Lower lobe of right lung (tissue), 2 donors: ENCODE measurements at regions not wholly inside any gene's neighbourhood (a gene's known extent, or its start where the extent isn't known, plus 50 kb on each side); places are given as distances from the start of the nearest gene placed in this dataset.

Source experiments
- ATAC-seq, 2 donors: fragments of 200-7000 bp; cut with Tn5 transposase; one replicate each; pipeline ENCODE4 v1.9.1; 2020 to 2022; ENCODE audit warnings: mild to moderate bottlenecking in 2 of 2, moderate library complexity in 2 of 2
- DNase-seq: peaks from one replicate; pipeline ENCODE4 v3.0.0-alpha.2; 2020
- H3K27ac ChIP-seq: fragments of 200-600 bp; one replicate; pipeline ENCODE4 v1.8.0; 2022
- H3K27me3 ChIP-seq: fragments of 200-600 bp; one replicate; pipeline ENCODE4 v1.8.0; 2022; ENCODE audit warnings: low read depth
- H3K36me3 ChIP-seq: fragments of 200-600 bp; one replicate; pipeline ENCODE4 v1.8.0; 2022; ENCODE audit warnings: mild to moderate bottlenecking
- H3K4me1 ChIP-seq: fragments of 200-600 bp; one replicate; pipeline ENCODE4 v1.8.0; 2022
- H3K4me3 ChIP-seq: fragments of 200-600 bp; one replicate; pipeline ENCODE4 v1.8.0; 2022; ENCODE audit warnings: mild to moderate bottlenecking
- H3K9me3 ChIP-seq: fragments of 200-600 bp; one replicate; pipeline ENCODE4 v1.8.0; 2022
- intact Hi-C: fragments of 100-400 bp; cut with DNase I; formaldehyde crosslinking; loops from one replicate; pipeline ENCODE4 v1.11.0; 2022
- TF ChIP-seq, protein P1 (sequence below): fragments of 200-600 bp; IDR thresholded peaks from one replicate; pipeline ENCODE4 v1.8.0; 2022; ENCODE audit warnings: antibody characterized with exemption, mild to moderate bottlenecking
- donor health status: DM: no; HTN: yes; CAD: no; lungs with severe emphysema.

- no peaks in the 10 kb centered on the region for H3K9me3 ChIP-seq
- H3K4me3 ChIP-seq, result no peak overlapping the region
- no peaks in the 10 kb centered on the region for H3K4me1 ChIP-seq
- no peaks in the 10 kb centered on the region for H3K27me3 ChIP-seq
- no peaks in the 10 kb centered on the region for H3K36me3 ChIP-seq
- intact Hi-C loops, result no loop called here
- no peak overlapping the region for H3K27ac ChIP-seq
- DNase-seq, result no peak
- ATAC-seq, result no peak
- TF ChIP-seq, protein P1, sequence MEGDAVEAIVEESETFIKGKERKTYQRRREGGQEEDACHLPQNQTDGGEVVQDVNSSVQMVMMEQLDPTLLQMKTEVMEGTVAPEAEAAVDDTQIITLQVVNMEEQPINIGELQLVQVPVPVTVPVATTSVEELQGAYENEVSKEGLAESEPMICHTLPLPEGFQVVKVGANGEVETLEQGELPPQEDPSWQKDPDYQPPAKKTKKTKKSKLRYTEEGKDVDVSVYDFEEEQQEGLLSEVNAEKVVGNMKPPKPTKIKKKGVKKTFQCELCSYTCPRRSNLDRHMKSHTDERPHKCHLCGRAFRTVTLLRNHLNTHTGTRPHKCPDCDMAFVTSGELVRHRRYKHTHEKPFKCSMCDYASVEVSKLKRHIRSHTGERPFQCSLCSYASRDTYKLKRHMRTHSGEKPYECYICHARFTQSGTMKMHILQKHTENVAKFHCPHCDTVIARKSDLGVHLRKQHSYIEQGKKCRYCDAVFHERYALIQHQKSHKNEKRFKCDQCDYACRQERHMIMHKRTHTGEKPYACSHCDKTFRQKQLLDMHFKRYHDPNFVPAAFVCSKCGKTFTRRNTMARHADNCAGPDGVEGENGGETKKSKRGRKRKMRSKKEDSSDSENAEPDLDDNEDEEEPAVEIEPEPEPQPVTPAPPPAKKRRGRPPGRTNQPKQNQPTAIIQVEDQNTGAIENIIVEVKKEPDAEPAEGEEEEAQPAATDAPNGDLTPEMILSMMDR, result no peak
These were observed 59.9 kb upstream of the TANK start for GRCh38 chr2:161100211-161100895.

DNA sequence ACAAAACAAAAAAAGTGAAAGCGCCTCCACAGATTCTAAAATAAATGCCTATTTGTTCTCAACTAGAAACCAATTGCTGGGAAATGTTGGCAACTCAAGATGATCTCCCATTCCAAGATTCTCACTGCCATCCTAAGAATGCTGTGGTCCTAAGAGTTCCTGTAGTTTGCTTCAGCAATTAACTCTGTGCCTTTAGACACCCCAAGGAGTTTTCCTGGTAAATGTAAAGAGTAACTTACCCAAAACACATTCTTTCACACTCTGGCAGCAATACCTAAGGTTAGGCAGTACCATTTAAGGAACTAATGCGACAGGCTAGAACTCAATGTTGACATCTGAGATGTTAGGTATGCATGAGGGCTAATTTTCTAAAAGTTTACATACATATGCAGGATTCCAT, 58.8 kb upstream of the TANK start:
- no peak for ATAC-seq
- no peaks in the 10 kb centered on the region for H3K27me3 ChIP-seq
- H3K36me3 ChIP-seq, result no peaks in the 10 kb centered on the region
- intact Hi-C loops, result no loop called here
- TF ChIP-seq, protein P1, result no peak
- no peaks in the 10 kb centered on the region for H3K9me3 ChIP-seq
- H3K4me1 ChIP-seq, result no peaks in the 10 kb centered on the region
- no peak overlapping the region for H3K27ac ChIP-seq
- H3K4me3 ChIP-seq, result no peak overlapping the region
- no peak for DNase-seq

DNA sequence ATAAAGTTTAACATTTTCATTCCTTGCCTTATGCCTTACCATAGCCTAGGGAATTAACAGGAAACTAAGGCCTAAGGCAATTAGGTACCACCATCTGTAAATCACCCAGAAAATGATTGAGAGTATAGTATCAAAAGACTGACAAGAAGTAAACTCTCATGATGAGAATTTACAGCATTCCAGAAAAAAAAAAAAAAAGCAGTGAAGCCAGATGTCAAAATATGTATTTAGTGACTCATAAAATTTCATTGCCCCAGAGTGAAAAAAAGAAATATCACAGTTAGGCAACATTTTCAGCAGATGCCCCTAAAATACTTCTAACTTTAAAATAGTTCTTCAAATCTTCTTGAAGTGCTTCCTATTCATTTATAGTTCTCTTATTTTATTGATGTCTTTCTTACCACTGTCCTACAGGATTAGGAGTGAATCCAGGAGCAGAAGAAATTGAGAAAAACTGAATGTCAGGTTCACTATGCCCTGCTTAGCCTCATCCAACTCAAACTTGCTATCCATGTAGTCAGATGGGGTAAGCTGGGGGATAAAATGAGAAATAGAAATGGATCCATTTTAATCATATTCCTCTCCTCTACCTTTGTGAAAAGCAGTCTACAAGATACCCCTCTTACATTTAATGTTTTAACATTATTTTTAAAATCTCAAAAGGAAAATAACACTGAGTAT, 57.3 kb upstream of the TANK start:
- TF ChIP-seq, protein P1, result no peak
- Histone ChIP-seq H3K27ac (no peak overlapping the region), H3K4me1 (no peaks in the 10 kb centered on the region), H3K9me3 (no peaks in the 10 kb centered on the region), H3K27me3 (no peaks in the 10 kb centered on the region), H3K4me3 (no peak overlapping the region), H3K36me3 (no peaks in the 10 kb centered on the region)
- intact Hi-C loops, result no loop called here
- ATAC-seq (no peak), DNase-seq (no peak)

- DNase-seq (no peak), ATAC-seq (no peak)
These were observed 56.8 kb upstream of the TANK start for GRCh38 chr2:161103451-161103831.

DNA sequence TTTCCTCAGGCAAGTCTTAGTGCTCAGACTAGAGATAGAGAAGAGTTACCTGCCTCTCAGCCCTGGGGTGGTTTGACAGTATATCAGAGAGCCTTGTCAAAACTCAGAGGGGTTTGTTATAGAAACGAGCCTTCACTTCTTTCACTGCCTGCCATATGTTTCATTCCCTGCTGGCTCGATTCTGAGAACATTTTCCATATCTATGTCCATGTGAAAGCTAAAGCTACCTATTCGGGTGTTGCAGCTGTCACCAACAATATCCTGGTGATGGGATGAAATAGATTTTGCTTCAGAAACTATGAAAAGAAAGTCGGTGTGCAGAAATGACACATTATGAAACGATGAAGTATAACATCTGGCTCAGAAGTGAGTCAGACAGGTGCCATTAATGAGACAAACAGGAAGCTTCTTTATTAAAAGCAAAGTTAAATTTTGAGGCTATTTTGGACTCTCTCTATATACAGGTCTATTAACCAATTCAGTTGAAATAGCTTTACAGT, 56.1 kb upstream of the TANK start:
- no peak for ATAC-seq
- Histone ChIP-seq H3K27me3 (no peaks in the 10 kb centered on the region), H3K9me3 (no peaks in the 10 kb centered on the region), H3K27ac (no peak overlapping the region), H3K36me3 (no peaks in the 10 kb centered on the region), H3K4me3 (no peak overlapping the region), H3K4me1 (no peaks in the 10 kb centered on the region)
- no peak for DNase-seq
- TF ChIP-seq, protein P1, result no peak
- intact Hi-C loops, result no loop called here

More at GRCh38 chr2:161103451-161103831, 56.8 kb upstream of the TANK start:
- no peak overlapping the region for H3K4me3 ChIP-seq
- TF ChIP-seq, protein P1, result no peak
- no peaks in the 10 kb centered on the region for H3K36me3 ChIP-seq
- no peaks in the 10 kb centered on the region for H3K4me1 ChIP-seq
- no peak overlapping the region for H3K27ac ChIP-seq
- intact Hi-C loops, result no loop called here
- no peaks in the 10 kb centered on the region for H3K27me3 ChIP-seq
- no peaks in the 10 kb centered on the region for H3K9me3 ChIP-seq
